SH-SY5Y (cell line): ENCODE measurements at regions not wholly inside any gene's neighbourhood (a gene's known extent, or its start where the extent isn't known, plus 50 kb on each side); places are given as distances from the start of the nearest gene placed in this dataset.

Source experiments
- GATA2 ChIP-seq: IDR thresholded peaks from 2 replicates; pipeline ENCODE4 v1.6.1; 2011; ENCODE audit warnings: mild to moderate bottlenecking, low read depth, low read length
- GATA3 ChIP-seq: IDR thresholded peaks from 2 replicates; pipeline ENCODE4 v1.6.1; 2011; ENCODE audit warnings: low read depth, mild to moderate bottlenecking, low read length, moderate library complexity

GRCh38 chr2:41543726-41544125, 504.1 kb upstream of the PKDCC start:
- TF ChIP-seq GATA2 (no peak), GATA3 (no peak)
